ENCODE measurements at regions not wholly inside any gene's neighbourhood (a gene's known extent, or its start where the extent isn't known, plus 50 kb on each side); places are given as distances from the start of the nearest gene placed in this dataset.

GRCh38 chr11:109247071-109247470, 174.9 kb upstream of the C11orf87 start:
- TF ChIP-seq CTCF (IDR thresholded peaks at IDR 0.05): no peak
- TF ChIP-seq POLR2A (IDR thresholded peaks at IDR 0.05): no peak

All from right lobe of liver (tissue), 4 donors.